HG03571 (cell line): ENCODE measurements at regions not wholly inside any gene's neighbourhood (a gene's known extent, or its start where the extent isn't known, plus 50 kb on each side); places are given as distances from the start of the nearest gene placed in this dataset.
"Not testable (repeated sequence)": the region's sequence is repeated elsewhere in the genome, so short reads cannot be mapped to it uniquely, and the experiment has no call there.

ENCODE experiments used
- ATAC-seq: cut with Tn5 transposase; IDR thresholded peaks from one replicate; pipeline ENCODE4 v1.9.1; 2021; ENCODE audit not compliant: unreplicated experiment

DNA sequence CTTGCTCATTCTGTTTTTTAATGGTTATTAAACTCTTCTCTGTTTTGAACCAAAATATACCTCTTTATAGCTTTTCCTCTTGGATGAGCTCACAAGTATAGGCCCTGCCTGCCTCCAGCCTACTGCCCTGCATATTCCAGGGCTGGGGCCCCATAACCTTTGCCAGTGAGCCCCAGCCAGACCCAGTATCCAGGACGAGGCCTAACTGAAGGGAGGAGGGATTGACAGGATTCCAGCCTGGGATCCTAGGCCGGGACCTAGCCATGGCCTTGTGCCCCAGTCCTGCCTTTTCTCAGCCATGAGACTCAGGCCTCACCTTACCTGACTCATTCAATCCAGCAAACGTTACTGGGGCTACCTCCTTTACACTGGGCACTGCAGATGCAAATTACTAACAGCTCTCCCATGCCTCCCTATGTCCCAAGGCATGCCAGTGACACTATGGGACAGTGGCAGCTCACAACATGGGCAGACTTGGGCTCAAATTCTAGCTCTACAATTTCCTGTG lies 159.2 kb downstream of the DDX1 start:
- ATAC-seq = no peak

GRCh38 chr2:15751477-15751876 lies 159.8 kb downstream of the DDX1 start:
- no peak for ATAC-seq

- no peak for ATAC-seq
Observed at GRCh38 chr2:15752552-15753232, 161.0 kb downstream of the DDX1 start.

DNA sequence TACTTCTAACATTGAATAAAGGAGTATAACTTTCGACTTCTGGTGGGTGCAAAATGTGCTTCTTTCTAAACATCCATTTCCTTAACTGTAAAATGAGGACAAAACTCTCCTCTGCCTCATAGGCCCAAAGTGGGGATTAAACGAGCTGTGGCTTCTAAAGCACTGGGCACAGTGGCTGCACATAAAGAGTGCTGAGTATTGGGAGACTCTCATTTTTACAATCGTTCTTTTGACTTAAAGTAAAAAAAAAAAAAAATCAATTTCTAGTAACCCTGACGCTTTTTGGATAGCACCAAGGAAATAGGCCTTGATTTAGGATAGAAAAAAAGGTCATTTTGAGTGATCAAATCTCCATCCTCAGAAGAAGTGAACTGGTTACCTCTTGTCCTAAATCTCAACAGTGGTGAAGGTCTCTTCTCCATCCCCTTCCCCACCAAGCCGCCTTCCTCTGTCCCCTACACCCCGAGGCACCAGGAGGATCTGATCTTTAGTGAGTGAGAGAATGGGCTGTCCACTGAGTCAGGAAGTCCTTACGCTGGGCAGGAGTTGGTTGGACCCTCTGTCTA lies 161.6 kb downstream of the DDX1 start:
- ATAC-seq = no peak

- ATAC-seq = no peak
Observed at GRCh38 chr2:15753811-15754702, 162.4 kb downstream of the DDX1 start.

DNA sequence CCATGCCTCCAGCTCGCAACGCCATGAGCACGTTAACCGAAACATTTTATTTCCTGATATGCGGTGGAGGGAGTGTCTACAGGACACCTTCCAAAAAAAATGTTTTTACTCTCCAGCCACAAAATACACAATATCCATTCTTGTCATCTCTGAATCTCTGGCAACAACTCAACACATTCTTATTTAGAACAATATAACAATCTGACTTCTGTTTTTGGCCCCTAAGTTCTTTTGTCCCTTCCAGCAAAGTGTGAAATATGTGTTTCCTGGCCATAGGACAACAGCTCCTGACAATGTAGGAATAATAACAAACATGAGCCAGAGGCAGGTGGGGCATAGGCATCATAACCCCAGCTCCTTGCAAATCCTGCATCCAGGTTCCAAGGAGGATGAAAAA lies 163.0 kb downstream of the DDX1 start:
- ATAC-seq = no peak

GRCh38 chr2:15755528-15755927 lies 163.9 kb downstream of the DDX1 start:
- no peak for ATAC-seq

- no peak for ATAC-seq
Observed at GRCh38 chr2:15756011-15756550, 164.4 kb downstream of the DDX1 start.

DNA sequence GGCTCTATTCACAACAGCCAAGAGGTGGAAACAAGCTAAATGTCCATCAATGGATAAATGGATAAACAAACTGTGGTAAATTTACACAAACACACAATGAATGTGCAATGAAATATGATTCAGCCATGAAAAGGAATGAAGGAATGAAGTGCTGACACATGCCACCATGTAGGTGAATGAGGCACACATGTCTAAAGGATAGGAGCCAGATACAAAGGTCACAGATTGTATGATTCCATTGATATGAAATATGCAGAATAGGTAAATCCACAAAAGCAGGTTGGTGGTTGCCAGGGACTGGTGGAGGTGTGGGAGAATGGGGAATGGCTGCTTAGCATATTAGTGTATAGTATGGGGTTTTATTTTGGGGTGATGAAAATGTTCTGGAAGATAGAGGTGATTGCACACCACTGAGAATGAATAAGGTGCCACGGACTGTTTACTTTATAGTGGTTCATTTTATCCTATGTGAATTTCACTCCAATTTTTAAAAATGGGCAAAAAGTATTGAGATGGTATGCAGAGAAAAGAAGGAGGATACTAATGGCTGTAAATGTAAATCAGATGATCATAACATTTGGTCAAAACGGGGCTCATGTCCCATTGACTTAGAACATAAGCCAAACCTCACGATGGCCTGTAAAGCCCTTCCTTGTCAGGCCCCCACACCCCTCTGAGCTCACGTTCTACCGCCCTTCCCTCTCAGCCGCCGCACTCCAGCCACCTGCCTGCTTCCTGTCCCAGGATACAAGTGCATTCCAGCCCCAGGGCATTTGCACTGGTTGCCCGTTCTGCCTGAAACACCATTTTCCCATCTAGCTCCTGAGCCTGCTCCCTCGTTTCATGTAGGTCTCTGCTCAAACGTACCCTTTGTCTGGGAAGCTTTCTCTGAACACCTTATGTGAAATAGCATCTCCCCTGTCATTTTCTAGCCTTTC lies 165.5 kb downstream of the DDX1 start:
- ATAC-seq = no peak

GRCh38 chr2:15757820-15758586 lies 166.3 kb downstream of the DDX1 start:
- no peak for ATAC-seq

DNA sequence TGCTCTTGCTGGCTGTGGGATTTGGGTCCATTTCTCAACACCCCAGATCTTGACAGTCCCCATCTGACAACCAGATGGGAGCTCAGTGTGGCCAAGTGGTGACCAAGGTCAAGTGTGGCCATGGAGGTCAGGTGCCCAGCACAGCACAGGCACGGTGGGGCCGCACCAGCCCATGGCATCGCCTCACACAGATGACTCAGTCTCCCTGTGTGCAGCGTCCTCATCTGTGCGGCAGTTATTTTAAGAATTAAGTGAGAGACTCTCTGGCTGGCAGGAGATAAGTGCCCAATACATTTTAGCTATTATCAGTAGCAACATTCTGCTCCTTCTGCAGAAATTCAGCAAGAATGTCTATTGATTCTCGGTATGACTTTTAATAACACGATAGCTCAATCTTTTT lies 167.2 kb downstream of the DDX1 start:
- no peak for ATAC-seq

DNA sequence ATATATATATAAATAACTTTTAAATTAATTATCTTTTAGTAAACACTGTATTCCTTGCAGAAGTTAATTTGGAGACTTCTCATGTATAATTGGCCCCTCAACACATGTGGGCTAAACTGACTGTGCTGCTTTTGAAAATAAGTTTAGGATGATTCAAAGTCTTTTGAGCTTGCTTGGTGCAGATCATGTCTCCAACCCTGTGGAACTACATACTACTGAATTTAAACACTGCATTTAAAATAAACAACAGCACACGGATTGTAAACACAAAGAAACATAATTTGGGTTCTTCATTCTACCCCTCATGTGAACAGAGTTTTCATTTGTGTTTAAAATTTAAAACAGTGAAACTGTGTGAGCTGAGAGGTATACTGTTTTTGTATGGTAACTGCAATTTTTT lies 167.7 kb downstream of the DDX1 start:
- no peak for ATAC-seq

GRCh38 chr2:15759791-15760190 lies 168.1 kb downstream of the DDX1 start:
- ATAC-seq = not testable (repeated sequence)

- no peak for ATAC-seq
Observed at GRCh38 chr2:15760232-15760910, 168.7 kb downstream of the DDX1 start.

DNA sequence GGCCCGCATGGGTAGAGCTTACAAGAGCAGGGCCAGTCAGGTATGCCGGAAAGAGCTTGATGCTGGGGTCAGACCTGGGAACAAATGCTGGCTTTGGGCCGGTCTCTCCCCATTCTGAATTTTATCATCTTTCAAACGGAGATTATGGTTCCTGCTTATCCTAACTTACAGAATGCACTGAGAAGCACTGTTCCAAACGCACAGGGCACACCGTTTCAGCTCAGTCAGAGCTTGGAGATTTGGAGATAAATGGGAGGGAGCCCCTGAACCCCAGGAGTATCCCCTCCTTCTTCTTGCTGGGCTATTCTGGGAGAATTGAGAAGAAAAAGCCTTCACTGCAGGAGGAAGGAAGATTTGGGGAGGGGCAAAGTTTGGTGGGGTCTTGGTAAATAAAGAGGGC lies 169.4 kb downstream of the DDX1 start:
- no peak for ATAC-seq

DNA sequence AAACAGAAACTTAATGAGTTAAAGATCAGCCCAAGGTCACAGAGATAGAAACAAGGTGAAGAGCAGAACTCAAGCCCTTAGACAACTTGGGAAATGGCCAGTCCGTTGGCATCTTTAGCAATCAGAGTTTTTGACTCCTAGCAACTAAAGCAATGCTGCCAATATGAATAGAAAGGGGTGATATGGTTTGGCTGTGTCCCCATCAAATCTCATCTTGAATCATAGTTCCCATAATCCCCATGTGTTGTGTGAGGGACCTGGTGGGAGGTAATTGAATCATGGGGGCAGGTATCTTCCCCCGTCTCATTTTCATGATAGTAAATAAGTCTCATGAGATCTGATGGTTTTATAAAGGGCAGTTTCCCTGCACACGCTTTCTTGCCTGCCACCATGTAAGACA lies 170.2 kb downstream of the DDX1 start:
- ATAC-seq = no peak

DNA sequence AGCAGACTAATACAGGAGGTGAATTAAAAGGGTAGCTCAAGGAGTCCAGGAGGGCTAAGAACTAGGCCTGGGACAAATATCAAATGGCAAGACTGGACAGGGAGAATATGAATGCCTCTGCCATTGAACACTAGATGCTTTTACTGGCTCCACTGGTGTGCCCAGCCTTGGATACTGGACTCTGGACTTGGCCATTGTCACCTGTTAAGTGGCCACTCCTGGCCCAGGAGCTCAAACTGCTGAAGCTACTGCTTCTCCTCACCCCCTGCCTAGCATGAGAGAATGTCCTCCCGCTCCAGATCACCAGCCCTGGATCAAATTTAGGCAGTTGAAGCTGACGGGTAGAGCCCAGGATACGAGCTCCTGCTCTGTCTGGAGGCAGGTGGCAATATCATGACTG lies 170.8 kb downstream of the DDX1 start:
- no peak for ATAC-seq

DNA sequence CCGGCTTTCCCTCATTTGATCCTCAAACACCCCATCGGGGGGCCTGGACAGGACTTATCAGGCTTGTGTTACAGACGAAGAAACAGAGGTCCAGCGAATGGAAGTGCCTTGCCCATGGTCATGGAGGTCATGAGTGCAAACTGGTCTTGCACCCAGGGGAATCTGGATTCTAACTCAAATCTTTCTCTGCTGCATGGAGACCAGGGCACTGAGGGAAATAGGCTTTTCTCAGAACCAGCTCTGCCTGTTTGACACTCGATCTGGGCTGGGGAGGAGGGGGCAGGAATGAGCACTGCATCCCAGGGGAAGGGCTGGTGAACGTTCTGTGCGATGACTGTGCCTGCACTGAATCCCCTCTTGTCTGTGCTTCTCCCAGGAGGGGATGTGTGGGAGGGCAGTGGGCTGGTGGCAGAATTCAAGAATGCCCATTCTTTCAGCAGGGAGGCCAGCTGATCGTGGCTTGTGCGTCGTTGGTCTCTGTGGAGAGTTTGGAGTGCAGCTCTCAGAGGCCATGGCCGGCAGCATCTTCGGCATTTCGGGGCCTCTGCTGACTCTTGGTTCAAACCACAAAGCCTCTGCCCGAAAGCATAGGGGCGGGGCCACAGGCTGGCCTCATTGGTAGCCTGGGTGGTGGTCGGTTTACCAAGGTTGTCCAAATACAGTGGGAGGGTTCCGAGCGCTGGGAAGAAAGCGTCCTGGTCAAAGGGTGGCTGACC lies 171.6 kb downstream of the DDX1 start:
- ATAC-seq = no peak
